Muscle of back (tissue), 3 donors: ENCODE measurements at regions not wholly inside any gene's neighbourhood (a gene's known extent, or its start where the extent isn't known, plus 50 kb on each side); places are given as distances from the start of the nearest gene placed in this dataset.
"Not testable (repeated sequence)": the region's sequence is repeated elsewhere in the genome, so short reads cannot be mapped to it uniquely, and the experiment has no call there.

Source experiments
- DNase-seq, 3 donors: peaks; one replicate each; pipeline versions ENCODE4 v3.0.0 to v3.0.0-alpha.2; 2013

DNA sequence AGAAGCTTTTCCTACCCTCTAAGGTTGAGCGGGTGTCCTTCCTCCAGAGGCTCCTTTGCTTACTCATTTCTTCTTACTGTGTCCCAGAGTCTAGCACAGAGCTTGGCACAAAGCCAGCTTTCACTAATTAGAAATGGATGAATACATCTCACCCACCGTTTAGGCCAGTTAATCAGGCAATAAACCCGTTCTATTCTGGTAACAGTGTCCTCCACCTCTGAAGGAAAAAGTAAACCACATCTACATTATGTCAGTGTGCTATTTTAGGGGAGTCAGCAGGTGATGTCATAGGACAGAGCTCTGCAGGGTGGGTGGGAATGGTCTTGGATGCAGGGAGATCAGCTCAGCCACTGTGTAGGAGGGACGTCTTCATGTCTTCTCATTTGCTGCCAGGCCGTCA lies 109.2 kb downstream of the OSTF1 start:
- peak in 1 of 3 donors; percentile 7 for DNase-seq

DNA sequence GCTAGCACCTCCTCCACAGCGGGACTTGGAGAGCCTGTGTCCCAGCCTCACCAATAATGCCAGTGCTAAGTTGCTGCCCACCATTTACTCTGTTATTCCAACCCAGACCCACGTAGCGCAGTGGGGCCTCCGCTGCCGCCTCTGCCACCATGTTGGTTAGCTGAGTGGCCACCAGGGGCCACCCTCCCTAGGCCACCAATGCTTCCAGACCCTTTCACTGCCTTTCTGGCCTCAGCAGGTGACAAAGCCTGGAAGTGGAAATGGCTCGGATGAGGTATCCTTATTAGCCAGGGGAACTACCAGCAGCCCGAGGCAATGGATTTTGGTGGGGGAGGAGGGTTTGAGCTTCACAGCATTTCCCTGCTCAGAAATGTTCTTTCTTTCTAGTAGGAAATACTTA lies 110.1 kb downstream of the OSTF1 start:
- no peak for DNase-seq

DNA sequence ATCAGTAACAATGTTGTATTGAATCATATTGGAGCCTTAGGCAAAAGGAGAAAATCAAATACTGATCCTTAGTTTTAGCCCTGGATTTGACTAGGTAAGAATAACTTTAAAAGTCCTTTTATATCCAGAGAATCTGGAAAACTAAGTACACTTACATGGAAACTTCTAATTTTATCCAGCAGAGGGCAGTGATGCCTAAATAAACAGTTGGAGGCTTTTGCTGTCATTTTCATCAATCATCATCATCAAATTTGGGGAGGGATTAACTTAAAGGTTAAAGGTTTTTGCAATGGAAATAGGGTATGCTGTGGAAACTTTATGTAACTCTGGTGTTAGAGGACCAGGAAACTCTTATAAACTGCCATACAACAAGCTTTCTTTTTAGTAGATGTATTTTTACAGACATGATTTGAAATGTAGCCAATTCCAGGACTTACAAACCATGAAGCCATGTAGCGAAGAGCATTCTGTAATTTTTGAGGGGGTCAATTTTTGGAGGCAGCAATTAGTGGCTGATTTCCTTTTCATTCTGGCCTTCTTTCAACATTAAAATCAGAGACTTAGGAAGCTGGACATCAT lies 112.7 kb downstream of the OSTF1 start:
- DNase-seq, result peak in 2 of 3 donors; percentile 8 to 46

DNA sequence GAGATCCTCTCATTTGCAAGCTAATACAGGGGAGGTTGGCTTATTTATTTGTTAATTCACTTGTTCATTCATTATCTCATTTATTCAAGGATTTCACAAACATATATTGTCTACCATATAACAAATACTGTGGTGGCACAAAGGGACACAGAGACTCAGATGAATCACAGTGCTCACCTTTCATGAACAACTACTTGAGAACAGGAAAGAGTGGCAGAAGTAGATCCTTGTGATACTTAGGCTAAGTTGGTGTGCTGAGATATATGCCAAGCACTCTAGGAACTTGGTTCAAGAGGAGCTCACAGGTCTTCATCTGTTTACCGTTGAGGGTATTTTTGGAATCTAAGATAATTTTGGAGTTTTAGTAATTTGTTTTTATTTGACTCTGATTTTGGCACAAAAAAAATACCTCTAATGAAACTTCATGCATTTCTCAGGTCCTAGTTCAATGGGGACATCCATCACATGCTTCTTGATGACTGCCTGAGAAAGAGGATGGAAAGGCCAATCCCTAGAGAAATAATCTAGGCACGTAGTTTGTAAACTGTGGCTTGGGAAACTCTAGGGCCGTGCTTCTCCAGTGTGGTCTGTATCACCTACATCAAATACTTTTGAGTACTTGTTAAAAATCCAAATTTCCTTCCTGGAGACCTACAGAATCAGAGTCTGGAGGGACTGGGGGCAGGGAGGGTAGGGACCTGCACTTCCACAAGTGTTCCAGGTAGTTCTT lies 113.3 kb downstream of the OSTF1 start:
- DNase-seq, result no peak

DNA sequence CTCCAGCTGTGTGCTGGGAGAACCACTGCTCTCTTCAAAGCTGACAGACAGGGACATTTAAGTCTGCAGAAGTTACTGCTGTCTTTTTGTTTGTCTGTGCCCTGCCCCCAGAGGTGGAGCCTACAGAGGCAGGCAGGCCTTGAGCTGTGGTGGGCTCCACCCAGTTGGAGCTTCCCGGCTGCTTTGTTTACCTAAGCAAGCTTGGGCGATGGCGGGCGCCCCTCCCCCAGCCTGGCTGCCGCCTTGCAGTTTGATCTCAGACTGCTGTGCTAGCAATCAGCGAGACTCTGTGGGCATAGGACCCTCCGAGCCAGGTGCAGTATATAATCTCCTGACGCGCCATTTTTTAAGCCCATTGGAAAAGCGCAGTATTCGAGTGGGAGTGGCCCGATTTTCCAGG lies 119.7 kb downstream of the OSTF1 start:
- not testable (repeated sequence) for DNase-seq

DNA sequence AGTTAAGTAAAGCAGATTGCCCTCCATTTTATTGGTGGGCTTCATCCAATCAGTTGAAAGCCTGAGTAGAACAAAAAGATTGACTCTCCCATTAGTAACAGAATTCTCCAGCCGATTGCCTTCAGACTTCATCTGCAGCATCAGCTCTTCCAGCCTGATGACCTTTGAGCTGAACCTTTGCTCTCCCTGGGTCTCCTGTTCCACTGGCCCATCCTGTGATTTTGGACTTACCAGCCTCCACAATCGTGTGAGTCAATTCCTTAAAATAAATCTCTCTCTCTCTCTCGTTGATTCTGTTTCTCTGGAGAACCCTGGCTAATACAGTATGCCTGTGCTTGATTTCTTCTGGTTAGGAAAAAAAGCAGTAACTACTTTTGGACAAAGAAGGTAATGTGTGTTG lies 121.9 kb downstream of the OSTF1 start:
- no peak for DNase-seq

DNA sequence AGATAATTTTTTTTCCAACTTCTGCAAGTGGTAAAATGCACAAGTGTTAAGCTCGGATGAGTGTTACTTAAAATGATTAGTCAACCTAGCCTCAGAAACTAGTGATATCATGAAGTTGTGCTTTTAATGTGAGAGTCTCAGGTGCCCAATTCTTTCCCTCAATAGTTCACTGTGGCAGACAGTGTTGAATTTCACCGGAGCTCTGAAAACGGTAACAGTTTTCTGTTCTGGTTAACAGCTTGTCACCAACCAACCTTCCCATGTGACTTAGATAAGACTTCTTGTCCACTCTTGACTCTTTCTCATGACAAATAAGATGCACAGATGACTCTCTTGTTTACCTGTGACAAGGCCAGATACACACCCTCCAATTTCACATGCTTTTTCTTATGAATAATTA lies 125.5 kb downstream of the OSTF1 start:
- DNase-seq, result no peak

DNA sequence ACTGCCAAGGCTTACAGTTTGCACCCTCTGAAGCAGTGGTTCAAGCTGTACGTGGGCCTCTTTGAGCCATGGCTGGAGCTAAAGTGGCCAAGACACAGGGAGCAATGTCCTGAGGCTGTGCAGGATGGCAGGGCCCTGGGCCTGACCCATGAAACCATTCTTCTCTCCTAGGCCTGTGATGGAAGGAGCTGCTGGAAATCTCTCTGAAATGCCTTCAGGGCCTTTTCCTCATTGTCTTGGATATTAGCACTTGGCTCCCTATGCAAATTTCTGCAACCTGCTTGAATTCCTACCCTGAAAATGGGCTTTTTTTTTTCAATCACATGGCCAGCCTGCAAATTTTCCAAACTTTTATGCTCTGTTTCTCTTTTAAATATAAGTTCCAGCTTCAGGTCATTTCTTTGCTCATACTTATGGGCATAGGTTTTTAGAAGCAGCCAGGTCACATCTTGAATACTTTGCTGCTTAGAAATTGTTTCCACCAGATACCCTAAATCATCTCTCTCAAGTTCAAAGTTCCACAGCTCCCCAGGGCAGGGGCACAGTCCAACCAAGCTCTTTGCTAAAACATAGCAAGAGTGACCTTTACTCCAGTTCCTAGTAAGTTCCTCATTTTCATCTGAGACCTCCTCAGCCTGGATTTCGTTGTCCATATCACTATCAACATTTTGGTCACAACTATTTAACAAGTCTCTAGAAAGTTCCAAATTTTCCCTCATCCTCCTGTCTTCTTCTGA lies 138.3 kb downstream of the OSTF1 start:
- DNase-seq, result no peak

DNA sequence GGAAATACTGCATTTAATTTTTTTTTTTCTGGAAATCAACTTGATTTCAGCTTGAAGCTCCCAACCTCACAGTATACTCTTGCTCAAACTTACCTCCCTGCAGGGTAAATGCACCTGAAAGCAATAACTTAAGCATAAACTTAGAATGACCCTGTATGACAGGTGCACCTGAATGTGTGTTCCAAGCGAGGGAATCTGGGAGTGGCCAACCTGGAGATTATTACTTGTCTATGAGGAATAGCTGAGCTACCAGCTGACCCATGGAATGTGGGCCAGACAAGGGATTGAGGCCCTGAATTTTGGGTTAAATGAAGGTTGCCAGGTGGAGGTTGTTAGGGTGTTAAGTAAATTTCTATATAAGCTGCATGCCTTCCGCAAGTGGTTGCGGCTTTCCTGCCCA lies 140.6 kb downstream of the OSTF1 start:
- no peak for DNase-seq

DNA sequence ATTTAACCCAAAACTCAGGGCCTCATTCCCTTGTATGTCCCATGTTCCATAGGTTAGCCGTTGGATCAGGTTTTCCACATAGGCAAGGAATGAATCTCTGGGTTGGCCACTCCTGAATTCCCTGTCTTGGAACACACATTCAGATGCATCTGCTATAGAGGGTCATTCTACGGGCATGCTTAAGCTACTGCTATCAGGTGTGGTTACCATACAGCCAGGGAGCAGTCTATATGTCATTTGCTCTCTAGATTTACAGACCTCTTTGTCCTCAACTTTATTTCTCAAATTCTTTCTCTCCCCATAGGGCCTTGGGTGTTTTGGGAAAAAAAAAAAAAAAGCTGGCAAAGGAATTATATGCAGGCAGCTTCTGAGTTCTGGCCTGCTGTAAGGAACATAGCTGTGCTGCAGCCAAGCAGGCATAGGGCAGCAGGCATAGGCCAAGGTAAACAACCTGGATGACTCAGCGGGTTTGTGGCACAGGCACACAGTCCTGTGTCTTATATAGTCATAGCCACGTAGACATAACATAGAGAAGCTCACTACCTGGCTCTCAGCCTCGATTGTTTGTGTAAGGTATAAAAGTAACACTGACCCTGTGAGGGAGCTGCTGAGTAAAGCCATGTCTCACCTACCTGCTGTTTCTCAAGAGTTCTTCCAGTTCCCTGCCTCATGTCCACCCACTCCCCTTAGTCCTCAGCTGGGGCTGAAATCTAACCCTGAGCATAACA lies 141.5 kb downstream of the OSTF1 start:
- no peak for DNase-seq

DNA sequence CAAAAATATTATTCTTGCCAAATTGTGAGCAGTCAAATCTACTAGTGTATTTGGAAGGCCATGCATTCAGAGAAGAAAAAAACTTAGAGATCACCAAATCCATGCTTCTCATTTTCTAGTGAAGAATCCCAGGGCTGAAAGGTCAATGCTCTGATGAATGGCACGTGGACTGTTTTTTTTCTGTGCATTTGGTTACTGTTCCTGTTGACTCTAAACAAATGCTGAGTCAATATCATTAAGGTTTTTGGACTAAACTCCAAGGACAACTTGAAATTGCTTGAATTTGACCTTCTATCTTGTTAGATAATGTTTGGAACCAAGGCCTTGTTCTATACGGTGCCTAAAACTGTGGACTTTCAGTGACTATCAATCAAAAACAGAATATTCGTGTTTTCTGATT lies 142.2 kb downstream of the OSTF1 start:
- no peak for DNase-seq

DNA sequence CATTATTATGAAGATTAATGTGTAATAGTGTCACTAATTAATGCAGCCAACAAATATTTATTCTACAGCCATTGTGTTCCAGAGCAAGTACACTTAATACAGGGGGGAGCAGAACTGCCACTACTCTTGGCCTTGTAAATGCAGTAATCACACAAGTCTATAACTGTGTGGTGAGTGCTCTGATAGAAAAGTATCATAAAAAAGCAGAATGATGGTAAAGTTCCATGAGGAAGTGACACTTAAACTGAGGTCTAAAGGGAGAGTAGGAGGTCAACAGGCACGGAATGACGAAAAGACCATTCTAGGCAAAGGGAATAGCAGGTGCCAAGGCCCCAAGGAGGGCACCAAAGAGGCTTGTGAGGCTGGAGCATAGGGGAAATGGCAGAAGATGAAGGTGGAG lies 142.9 kb downstream of the OSTF1 start:
- DNase-seq, result no peak

DNA sequence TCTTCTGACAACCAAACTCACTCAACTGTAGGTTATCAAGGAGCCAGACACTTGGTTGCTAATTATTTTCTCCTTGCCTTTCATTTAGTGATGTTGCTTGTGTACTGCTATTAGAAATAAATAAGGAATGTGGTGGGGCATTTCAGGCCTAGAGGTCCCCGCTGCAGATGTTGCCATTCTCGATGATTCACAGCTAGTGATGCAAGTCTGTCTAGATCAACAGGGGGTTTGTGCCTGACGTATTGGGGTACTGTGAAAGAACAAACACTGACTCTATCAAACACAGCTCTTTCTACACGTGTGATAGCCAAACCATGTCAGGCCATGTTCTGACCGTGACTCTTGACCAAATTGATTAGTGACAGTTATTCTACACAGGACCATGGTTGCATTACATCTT lies 144.7 kb downstream of the OSTF1 start:
- no peak for DNase-seq

DNA sequence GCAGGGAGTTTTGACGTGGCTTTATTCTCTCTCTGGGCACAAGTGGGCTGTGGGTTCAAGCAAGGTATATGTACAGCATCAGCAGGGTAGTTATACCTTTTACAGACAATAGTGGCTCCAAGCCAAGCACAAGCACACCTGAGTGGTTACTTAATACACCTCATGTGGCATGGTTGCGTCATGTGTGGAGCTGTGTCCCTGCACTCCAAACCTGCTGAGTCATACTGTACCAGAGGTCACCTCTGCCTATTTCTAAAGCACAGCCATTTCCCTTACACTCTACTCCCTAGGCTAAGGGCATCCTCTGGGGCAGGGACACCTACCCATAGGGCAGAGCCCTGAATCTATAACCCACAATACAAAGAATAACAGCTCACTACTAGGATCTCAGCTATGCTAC lies 147.3 kb downstream of the OSTF1 start:
- no peak for DNase-seq

DNA sequence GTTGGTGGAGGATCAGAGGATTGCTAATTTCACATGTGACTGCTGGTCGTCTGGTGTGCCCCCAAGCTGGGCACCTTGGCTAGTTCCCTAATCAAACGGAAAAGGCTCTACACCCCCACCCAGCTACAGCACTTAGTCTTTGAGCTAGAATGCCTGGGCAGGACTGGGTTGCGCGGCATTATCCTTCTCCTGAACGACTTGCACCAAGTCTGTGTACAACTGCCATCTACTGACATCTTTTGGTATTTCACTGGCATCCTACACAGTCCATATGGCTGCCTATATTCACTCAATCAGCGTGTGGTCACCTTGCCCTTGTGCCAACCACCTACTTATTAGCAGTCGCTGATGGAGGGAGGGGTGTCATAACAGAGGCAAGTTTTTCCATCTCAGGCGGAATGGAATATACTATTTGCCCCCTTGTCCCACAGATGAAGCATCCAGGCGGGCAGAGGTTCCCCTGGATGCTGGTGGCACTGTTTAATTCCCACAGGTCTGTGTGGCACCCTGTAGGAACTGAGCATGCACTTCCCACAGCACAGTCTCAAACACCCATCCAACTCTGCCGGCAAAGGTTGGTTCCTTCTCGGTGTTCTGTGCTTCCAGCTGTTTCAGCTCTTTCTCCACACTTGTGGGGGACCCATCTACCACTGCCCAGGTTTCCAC lies 150.1 kb downstream of the OSTF1 start:
- DNase-seq, result peak; percentile 8 to 39 (median 15)

DNA sequence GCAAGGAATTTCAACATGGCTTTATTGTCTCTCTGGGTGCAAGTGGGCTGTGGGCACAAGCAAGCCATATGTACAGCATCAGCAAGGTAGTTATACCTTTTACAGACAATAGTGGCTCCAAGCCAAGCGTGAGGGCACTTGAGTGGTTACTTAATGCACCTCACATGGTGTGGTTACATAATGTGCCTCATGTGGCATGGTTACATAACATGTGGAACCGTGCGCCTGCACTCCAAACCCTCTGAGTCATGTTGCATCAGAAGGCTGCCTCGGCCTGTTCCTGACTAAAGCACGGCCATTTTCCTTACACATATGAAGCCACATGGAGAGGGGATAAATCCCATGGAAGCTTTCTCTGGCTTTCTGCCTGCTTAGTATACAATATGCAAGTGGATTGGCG lies 150.9 kb downstream of the OSTF1 start:
- peak in 2 of 3 donors; percentile 1 to 8 for DNase-seq

DNA sequence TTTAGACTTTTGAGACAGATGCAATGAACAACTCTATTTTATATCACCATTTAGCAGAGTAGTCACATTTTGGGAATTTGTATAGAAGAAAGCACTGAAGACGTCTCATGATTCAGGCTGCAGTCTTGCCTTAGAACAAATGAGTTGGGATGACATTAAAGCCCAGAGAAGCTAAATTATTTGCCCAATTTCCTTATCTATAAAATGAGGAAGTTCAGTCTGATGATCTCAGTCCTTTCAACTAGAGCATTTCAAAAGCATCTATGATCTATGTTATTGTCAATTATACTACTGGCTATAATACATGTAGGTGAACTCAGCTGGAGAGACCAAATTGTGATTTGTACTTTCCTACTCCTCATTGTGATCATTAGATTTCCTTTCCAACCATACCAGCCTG lies 154.1 kb downstream of the OSTF1 start:
- no peak for DNase-seq

DNA sequence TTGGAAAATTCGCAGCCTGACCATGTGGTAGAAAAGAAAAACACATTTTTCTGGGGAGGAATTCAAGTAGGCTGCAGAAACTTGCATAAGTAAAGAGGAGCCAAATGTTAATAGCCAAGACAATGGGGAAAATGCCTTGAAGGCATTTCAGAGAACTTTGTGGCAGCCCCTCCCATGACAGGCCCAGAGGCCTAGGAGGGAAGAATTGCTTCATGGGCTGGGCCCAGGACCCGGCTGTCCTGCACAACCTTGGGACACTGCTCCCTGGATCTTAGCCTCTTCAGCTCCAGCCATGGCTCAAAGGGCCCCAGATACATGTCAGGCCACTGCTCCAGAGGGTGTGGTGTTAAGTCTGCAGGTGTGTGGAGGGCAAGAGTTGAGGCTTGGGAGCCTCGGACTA lies 158.6 kb downstream of the OSTF1 start:
- DNase-seq, result no peak

DNA sequence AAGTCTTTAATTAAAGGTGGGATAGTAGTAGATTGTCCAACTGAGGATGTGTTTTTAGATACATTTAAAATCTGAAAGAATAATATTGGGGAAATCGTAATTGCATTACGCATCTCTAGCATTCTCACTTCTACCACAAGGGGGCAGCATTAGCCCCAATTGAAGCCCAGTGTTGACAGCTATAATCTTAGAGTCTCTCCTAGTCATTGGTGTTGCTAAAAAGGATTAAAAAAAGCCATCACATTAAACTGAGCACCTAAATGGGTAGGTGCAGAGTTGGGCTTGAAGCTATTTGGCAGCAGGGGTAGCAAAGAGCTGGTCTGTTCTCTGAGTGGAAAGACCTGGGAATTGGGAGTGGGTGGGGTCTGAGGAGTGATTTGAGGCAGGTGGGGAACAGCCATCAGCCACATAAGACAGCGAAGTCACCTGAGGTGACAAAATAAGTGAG lies 177.2 kb downstream of the OSTF1 start:
- DNase-seq, result peak; percentile 35 to 64 (median 46)

DNA sequence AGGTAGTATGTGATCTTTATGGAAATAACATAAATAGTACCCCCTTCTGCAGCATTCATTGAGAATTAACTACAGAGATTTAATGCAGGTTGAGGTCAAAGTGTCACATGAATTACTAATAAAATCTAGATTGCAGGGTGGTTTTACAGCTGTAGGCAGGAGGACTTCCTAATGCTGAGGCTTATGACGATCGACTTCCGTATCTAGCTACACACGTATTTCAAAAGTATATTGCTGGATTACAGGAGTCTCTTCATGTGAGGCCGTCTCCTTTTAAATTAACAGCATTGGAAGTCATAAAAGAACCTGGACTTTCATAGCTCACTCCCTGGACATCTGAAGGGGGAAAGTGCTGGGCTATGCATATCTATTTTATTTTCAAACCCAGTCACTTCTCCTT lies 180.9 kb downstream of the OSTF1 start:
- DNase-seq, result no peak

DNA sequence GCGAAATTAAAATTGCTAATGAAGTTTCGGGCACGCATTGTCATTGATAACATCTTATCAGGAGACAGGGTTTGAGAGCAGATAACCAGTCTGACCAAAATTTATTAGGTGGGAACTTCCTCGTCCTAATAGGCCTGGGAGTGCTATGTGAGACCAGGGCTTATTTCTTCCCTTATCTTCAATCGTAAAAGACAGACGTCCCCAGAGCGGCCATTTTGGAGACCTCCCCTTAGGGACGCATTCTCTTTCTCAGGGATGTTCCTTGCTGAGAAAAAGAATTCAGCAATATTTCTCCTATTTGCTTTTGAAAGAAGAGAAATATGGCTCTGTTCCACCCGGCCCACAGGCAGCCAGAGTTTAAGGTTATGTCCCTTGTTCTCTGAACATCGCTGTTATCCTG lies 184.7 kb downstream of the OSTF1 start:
- not testable (repeated sequence) for DNase-seq

DNA sequence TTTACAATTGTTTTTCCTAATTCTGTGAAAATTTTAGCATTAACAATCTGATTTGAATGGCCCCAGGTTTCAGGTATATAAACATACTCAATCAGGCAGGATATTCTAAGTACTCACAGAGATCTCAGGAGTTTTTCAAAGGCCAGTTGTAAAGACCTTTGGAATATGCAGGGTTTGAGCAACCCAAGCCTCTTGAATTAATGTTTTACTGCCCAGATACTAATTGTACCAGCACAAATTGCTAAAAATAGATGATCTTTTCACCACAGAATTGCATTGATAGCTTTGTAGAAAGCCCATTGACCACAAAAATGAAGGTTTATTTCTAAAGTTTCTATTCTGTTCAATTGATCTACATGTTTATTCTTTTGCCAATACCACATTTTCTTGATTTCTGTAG lies 186.5 kb downstream of the OSTF1 start:
- DNase-seq, result no peak
